ENCODE measurements at regions not wholly inside any gene's neighbourhood (a gene's known extent, or its start where the extent isn't known, plus 50 kb on each side); places are given as distances from the start of the nearest gene placed in this dataset.

DNA sequence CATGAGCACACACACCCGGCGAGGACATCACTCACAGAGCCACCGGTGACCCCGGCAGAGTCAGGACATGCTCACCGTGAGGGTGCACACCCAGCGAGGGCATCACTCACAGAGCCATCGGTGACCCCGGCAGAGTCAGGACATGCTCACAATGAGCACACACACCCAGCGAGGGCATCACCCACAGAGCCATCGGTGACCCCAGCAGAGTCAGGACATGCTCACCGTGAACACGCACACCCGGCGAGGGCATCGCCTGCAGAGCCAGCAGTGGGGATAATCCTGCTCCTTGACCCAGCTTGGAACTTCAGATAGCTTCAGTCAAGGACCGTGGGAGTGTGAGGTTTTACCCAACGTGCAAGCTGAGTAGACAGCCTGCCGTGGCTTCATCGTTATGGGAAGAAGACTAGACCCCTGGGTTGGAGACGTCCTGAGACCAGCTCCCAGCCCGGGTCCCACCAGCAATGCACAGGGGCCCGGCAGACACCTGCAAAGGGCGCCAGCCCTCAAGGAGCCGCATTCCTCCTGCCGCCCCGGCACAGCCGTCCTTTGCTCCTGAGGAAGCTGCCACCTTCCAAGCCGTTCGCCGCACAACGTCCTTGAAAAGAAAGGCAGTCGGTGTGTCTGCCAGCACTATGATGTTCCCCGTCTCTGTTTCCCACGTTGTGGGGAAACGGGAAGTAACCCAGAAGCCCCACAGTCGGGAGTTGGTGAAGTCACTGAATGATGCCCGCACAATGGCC lies 192.3 kb downstream of the DLL1 start:
- TF ChIP-seq, protein P1, sequence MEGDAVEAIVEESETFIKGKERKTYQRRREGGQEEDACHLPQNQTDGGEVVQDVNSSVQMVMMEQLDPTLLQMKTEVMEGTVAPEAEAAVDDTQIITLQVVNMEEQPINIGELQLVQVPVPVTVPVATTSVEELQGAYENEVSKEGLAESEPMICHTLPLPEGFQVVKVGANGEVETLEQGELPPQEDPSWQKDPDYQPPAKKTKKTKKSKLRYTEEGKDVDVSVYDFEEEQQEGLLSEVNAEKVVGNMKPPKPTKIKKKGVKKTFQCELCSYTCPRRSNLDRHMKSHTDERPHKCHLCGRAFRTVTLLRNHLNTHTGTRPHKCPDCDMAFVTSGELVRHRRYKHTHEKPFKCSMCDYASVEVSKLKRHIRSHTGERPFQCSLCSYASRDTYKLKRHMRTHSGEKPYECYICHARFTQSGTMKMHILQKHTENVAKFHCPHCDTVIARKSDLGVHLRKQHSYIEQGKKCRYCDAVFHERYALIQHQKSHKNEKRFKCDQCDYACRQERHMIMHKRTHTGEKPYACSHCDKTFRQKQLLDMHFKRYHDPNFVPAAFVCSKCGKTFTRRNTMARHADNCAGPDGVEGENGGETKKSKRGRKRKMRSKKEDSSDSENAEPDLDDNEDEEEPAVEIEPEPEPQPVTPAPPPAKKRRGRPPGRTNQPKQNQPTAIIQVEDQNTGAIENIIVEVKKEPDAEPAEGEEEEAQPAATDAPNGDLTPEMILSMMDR (IDR thresholded peaks at IDR 0.05) = no peak
- no peak for TF ChIP-seq POLR2A (IDR thresholded peaks at IDR 0.05)
